Karpas-422 (cell line): ENCODE measurements at regions not wholly inside any gene's neighbourhood (a gene's known extent, or its start where the extent isn't known, plus 50 kb on each side); places are given as distances from the start of the nearest gene placed in this dataset.
"Not testable (repeated sequence)": the region's sequence is repeated elsewhere in the genome, so short reads cannot be mapped to it uniquely, and the experiment has no call there.

ENCODE experiments used
- DNase-seq: peaks from one replicate; pipeline ENCODE4 v3.0.0-alpha.2; 2015
- H2AFZ ChIP-seq: fragments of 200-600 bp; sonication (generic); 2 replicates; pipeline ENCODE4 v1.6.1; 2014; ENCODE audit warnings: antibody characterized with exemption, low read length, mixed read lengths
- H3K27ac ChIP-seq: fragments of 200-600 bp; sonication (generic); 2 replicates; pipeline ENCODE4 v1.5.1; 2014; ENCODE audit warnings: mild to moderate bottlenecking, low read length, moderate library complexity
- H3K27me3 ChIP-seq: fragments of 200-600 bp; sonication (generic); 2 replicates; pipeline ENCODE4 v1.6.1; 2014; ENCODE audit warnings: low read length, mixed read lengths
- H3K36me3 ChIP-seq: fragments of 200-600 bp; sonication (generic); 2 replicates; pipeline ENCODE4 v1.6.1; 2014; ENCODE audit warnings: low read length, mixed read lengths; ENCODE audit not compliant: insufficient read depth
- H3K4me1 ChIP-seq: fragments of 200-600 bp; sonication (generic); 2 replicates; pipeline ENCODE4 v1.6.1; 2014; ENCODE audit warnings: mild to moderate bottlenecking, low read length, mixed read lengths
- H3K4me2 ChIP-seq: fragments of 200-600 bp; sonication (generic); 2 replicates; pipeline ENCODE4 v1.6.1; 2014; ENCODE audit warnings: low read length, low read depth, mild to moderate bottlenecking; ENCODE audit not compliant: poor library complexity, severe bottlenecking
- H3K4me3 ChIP-seq: fragments of 200-600 bp; sonication (generic); 2 replicates; pipeline ENCODE4 v1.5.1; 2014; ENCODE audit warnings: mild to moderate bottlenecking, antibody characterized with exemption, low read length, mixed read lengths
- H3K79me2 ChIP-seq: fragments of 200-600 bp; sonication (generic); 2 replicates; pipeline ENCODE4 v1.6.1; 2014; ENCODE audit warnings: mild to moderate bottlenecking, low read length, mixed read lengths
- H3K9ac ChIP-seq: fragments of 200-600 bp; sonication (generic); 2 replicates; pipeline ENCODE4 v1.6.0; 2014; ENCODE audit warnings: low read length
- H3K9me2 ChIP-seq: fragments of 200-600 bp; sonication (generic), shearing (Covaris generic); replicated peaks from 2 replicates; pipeline ENCODE4 v1.6.0; 2014; ENCODE audit warnings: mild to moderate bottlenecking, low read length, moderate library complexity; ENCODE audit not compliant: insufficient read depth
- H3K9me3 ChIP-seq: fragments of 300-700, 200-600 bp; sonication (generic); 2 replicates; pipeline ENCODE4 v1.6.1; 2014; ENCODE audit warnings: low read length, mixed read lengths
- H4K20me1 ChIP-seq: fragments of 200-600 bp; sonication (generic); 2 replicates; pipeline ENCODE4 v1.6.1; 2014; ENCODE audit warnings: mild to moderate bottlenecking, antibody characterized with exemption, low read length, low read depth; ENCODE audit not compliant: insufficient read depth

- DNase-seq, result no peak
- H3K4me3 ChIP-seq, result no peak overlapping the region
- no peaks in the 10 kb centered on the region for H4K20me1 ChIP-seq
- H2AFZ ChIP-seq, result no peak overlapping the region
- no peaks in the 10 kb centered on the region for H3K4me1 ChIP-seq
- no peak overlapping the region for H3K9ac ChIP-seq
- H3K27ac ChIP-seq, result no peak overlapping the region
- H3K27me3 ChIP-seq, result no peaks in the 10 kb centered on the region
- H3K36me3 ChIP-seq, result no peaks in the 10 kb centered on the region
- no peaks in the 10 kb centered on the region for H3K79me2 ChIP-seq
- H3K9me3 ChIP-seq, result no peaks in the 10 kb centered on the region
- H3K4me2 ChIP-seq, result no peak overlapping the region
- no peaks in the 10 kb centered on the region for H3K9me2 ChIP-seq
Observed at GRCh38 chr17:74126179-74126900, 77.1 kb upstream of the RPL38 start.

GRCh38 chr17:74126959-74127358, 76.5 kb upstream of the RPL38 start:
- Histone ChIP-seq H2AFZ (no peak overlapping the region), H3K9ac (no peak overlapping the region), H3K4me1 (no peaks in the 10 kb centered on the region), H4K20me1 (no peaks in the 10 kb centered on the region), H3K27ac (no peak overlapping the region), H3K9me2 (no peaks in the 10 kb centered on the region), H3K4me2 (no peak overlapping the region), H3K27me3 (no peaks in the 10 kb centered on the region), H3K9me3 (no peaks in the 10 kb centered on the region), H3K36me3 (no peaks in the 10 kb centered on the region), H3K4me3 (no peak overlapping the region), H3K79me2 (no peaks in the 10 kb centered on the region)
- no peak for DNase-seq

- no peak overlapping the region for H3K4me2 ChIP-seq
Observed at GRCh38 chr17:74128456-74129211, 74.8 kb upstream of the RPL38 start.

GRCh38 chr17:74129800-74130199, 73.7 kb upstream of the RPL38 start:
- not testable (repeated sequence) for DNase-seq, H2AFZ ChIP-seq, H3K4me2 ChIP-seq, H3K36me3 ChIP-seq, H3K9ac ChIP-seq, H3K4me1 ChIP-seq, H3K27ac ChIP-seq, H3K4me3 ChIP-seq, H3K9me3 ChIP-seq, H4K20me1 ChIP-seq, H3K9me2 ChIP-seq, H3K79me2 ChIP-seq, H3K27me3 ChIP-seq

More at GRCh38 chr17:74128456-74129211, 74.8 kb upstream of the RPL38 start:
- Histone ChIP-seq H3K4me1 (no peaks in the 10 kb centered on the region), H3K9me2 (no peaks in the 10 kb centered on the region), H2AFZ (no peak overlapping the region), H4K20me1 (no peaks in the 10 kb centered on the region), H3K9ac (no peak overlapping the region), H3K79me2 (no peaks in the 10 kb centered on the region), H3K36me3 (no peaks in the 10 kb centered on the region), H3K27me3 (no peaks in the 10 kb centered on the region), H3K4me3 (no peak overlapping the region), H3K9me3 (no peaks in the 10 kb centered on the region), H3K27ac (no peak overlapping the region)
- no peak for DNase-seq

DNA sequence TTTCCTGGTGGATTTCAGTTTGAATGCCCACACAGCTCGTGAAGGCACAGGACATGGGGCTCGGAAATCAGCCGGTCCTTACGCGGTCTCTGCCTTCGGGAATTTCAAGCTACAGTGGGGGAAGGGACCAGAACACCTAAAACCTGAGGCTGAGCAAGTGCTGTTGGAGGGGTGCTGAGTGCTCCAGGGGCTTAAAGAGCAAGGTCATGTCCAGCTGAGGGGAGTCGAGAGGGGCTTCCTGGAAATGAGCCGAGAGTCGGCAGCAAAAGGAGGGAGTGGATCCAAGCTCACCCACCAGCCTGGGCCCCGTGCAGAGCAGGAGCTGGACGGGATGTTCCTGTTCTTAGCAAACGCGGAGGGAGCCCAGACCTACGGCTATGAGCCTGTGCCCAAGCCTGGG, 73.2 kb upstream of the RPL38 start:
- no peaks in the 10 kb centered on the region for H3K36me3 ChIP-seq
- no peaks in the 10 kb centered on the region for H3K9me3 ChIP-seq
- no peaks in the 10 kb centered on the region for H3K4me1 ChIP-seq
- no peaks in the 10 kb centered on the region for H3K79me2 ChIP-seq
- H2AFZ ChIP-seq, result no peak overlapping the region
- H3K9ac ChIP-seq, result no peak overlapping the region
- no peak overlapping the region for H3K27ac ChIP-seq
- H3K4me2 ChIP-seq, result no peak overlapping the region
- H3K27me3 ChIP-seq, result no peaks in the 10 kb centered on the region
- no peaks in the 10 kb centered on the region for H3K9me2 ChIP-seq
- no peak for DNase-seq
- H3K4me3 ChIP-seq, result no peak overlapping the region
- H4K20me1 ChIP-seq, result no peaks in the 10 kb centered on the region

DNA sequence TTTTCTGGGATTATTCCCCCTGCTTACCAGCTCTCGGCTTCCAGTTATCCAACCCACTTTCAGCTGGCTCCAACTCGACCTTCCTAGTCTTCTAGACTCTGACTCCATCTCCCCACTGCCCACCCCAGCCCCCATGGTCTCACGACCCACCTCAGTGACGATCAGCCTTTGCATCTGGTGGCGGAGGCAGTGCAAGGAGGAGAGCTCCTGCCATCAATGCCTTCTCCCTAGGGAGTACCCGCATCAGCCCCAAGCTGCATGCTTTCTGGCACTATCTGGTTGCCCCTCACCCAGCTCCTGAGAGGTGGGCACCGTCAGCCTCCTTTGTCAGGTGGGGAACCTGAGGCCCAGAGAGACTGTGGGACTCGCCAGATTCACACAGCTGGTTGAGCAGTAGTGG, 72.6 kb upstream of the RPL38 start:
- no peak overlapping the region for H2AFZ ChIP-seq
- DNase-seq, result no peak
- H3K27ac ChIP-seq, result no peak overlapping the region
- H3K4me2 ChIP-seq, result no peak overlapping the region
- H3K27me3 ChIP-seq, result no peaks in the 10 kb centered on the region
- no peaks in the 10 kb centered on the region for H3K79me2 ChIP-seq
- no peaks in the 10 kb centered on the region for H3K9me3 ChIP-seq
- no peaks in the 10 kb centered on the region for H4K20me1 ChIP-seq
- no peaks in the 10 kb centered on the region for H3K4me1 ChIP-seq
- H3K36me3 ChIP-seq, result no peaks in the 10 kb centered on the region
- H3K9me2 ChIP-seq, result no peaks in the 10 kb centered on the region
- no peak overlapping the region for H3K9ac ChIP-seq
- H3K4me3 ChIP-seq, result no peak overlapping the region

- Histone ChIP-seq H3K4me3 (no peak overlapping the region), H3K4me2 (no peak overlapping the region), H3K9ac (no peak overlapping the region), H3K9me2 (no peaks in the 10 kb centered on the region), H3K79me2 (no peaks in the 10 kb centered on the region), H3K27ac (no peak overlapping the region), H3K27me3 (no peaks in the 10 kb centered on the region), H3K4me1 (no peaks in the 10 kb centered on the region), H2AFZ (no peak overlapping the region), H3K9me3 (no peaks in the 10 kb centered on the region), H3K36me3 (no peaks in the 10 kb centered on the region), H4K20me1 (no peaks in the 10 kb centered on the region)
- DNase-seq, result no peak
Observed at GRCh38 chr17:74132354-74132753, 71.1 kb upstream of the RPL38 start.

DNA sequence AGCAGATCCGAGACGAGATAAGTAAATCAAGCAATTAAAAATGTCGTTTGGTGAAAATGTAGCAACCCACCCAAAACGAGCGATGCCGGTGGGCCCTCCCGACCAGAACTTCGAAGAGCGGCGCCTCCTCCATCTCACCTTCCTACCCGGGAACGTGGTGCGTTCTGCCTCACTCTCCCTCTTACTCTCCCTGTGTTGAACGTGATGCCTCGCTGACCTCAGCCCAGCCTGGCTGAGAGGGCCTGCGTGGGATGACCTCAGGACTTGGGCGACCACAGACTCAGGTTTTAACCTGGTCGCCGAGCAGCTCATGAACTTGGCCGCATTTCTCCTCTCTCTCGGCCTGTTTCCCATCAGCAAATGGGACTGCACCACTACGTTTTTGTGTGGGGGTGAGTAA, 69.7 kb upstream of the RPL38 start:
- Histone ChIP-seq H3K4me2 (no peak overlapping the region), H2AFZ (no peak overlapping the region), H3K79me2 (no peaks in the 10 kb centered on the region), H3K4me3 (no peak overlapping the region), H3K9ac (no peak overlapping the region), H3K9me2 (no peaks in the 10 kb centered on the region), H3K27me3 (no peaks in the 10 kb centered on the region), H3K36me3 (no peaks in the 10 kb centered on the region), H3K27ac (no peak overlapping the region), H3K4me1 (no peaks in the 10 kb centered on the region), H3K9me3 (no peaks in the 10 kb centered on the region), H4K20me1 (no peaks in the 10 kb centered on the region)
- no peak for DNase-seq
